ENCODE measurements at regions not wholly inside any gene's neighbourhood (a gene's known extent, or its start where the extent isn't known, plus 50 kb on each side); places are given as distances from the start of the nearest gene placed in this dataset.
A peak's percentile ranks its signal among the peaks of the same experiment; 100 is the strongest.

DNA sequence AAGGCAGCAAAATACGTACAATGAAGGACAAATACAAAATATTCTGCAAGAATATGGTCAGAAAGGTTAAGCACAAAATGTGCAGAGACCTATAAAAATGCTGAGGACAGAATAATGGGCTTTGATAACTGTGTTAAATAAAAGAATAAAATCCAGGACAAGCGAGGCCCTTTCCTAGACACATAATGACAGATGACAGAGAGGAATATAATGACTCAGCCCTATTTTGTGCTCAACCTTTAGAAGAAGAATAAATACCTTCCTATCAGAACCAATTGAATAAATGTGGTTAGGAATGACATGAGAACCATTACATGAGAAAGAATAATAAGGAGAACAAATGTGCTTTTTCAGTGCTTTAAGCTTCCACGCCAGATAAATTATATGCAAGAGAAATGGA, 178.0 kb downstream of the TEX13C start:
- no peaks in the 10 kb centered on the region for H3K36me3 ChIP-seq (ENCODE audit: control insufficient read depth, insufficient read depth, low read length)
- 83% methylated on average over 1 of the region's 3 CpGs for WGBS (ENCODE audit: insufficient coverage)
- no peak for DNase-seq
- H3K4me1 ChIP-seq (ENCODE audit: control insufficient read depth, insufficient read depth, low read length), result no peaks in the 10 kb centered on the region
- no peak overlapping the region for H3K4me3 ChIP-seq (ENCODE audit: low read length)
- H3K9me3 ChIP-seq (replicated peaks; ENCODE audit: control insufficient read depth, low read depth, low read length), result no peaks in the 10 kb centered on the region
- no peak overlapping the region for H3K27ac ChIP-seq (ENCODE audit: low read length)
- H3K27me3 ChIP-seq (ENCODE audit: control insufficient read depth, insufficient read depth, low read length), result no peaks in the 10 kb centered on the region

DNA sequence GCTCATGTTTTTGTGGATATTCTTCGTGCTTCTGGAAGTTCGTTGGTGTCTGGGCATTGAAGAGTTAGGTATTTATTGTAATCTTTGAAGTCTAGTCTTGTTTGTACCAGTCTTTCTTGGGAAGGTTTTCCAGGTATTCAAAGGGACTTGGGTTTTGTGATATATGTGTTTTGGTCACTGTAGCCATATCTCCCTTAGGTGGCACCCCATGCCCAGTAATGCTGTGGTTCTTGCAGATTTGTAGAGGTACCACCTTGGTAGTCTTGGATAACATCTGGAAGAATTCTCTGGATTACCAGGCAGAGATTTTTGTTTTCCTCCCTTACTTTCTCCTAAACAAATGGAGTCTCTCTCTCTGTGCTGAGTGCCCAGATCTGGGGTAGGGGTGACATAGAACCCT, 184.1 kb downstream of the TEX13C start:
- Histone ChIP-seq H3K4me1 (ENCODE audit: control insufficient read depth, insufficient read depth, low read length) (no peaks in the 10 kb centered on the region), H3K27me3 (ENCODE audit: control insufficient read depth, insufficient read depth, low read length) (no peaks in the 10 kb centered on the region), H3K36me3 (ENCODE audit: control insufficient read depth, insufficient read depth, low read length) (no peaks in the 10 kb centered on the region), H3K27ac (ENCODE audit: low read length) (no peak overlapping the region), H3K9me3 (replicated peaks; ENCODE audit: control insufficient read depth, low read depth, low read length) (peaks cover 13% of the 10 kb centered on the region), H3K4me3 (ENCODE audit: low read length) (no peak overlapping the region)
- WGBS (ENCODE audit: insufficient coverage), result 60% methylated on average over 1 of the region's 2 CpGs
- DNase-seq, result no peak

DNA sequence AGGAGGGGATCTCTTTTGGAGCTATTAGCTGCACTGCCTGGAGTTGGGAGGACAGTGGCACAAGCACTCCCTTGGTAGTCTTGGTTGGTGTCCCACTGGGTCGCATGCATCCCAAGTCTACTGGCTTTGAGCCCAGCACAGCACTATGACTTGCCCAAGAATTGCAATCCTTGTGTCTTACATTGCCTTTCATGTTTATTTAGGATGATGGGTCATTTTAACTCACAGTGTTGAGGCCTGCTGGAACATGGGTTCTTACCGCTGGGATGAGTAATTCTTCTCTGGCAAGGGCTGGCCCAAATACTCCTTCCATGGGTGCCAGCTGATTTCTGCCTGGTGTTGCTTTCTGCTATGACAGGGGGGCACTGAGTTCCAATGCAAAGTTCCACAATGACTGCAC, 185.5 kb downstream of the TEX13C start:
- no CpG with 5 or more reads among the region's 2 CpGs for WGBS (ENCODE audit: insufficient coverage)
- Histone ChIP-seq H3K36me3 (ENCODE audit: control insufficient read depth, insufficient read depth, low read length) (no peaks in the 10 kb centered on the region), H3K9me3 (replicated peaks; ENCODE audit: control insufficient read depth, low read depth, low read length) (peaks cover 13% of the 10 kb centered on the region), H3K4me3 (ENCODE audit: low read length) (no peak overlapping the region), H3K27me3 (ENCODE audit: control insufficient read depth, insufficient read depth, low read length) (no peaks in the 10 kb centered on the region), H3K27ac (ENCODE audit: low read length) (no peak overlapping the region), H3K4me1 (ENCODE audit: control insufficient read depth, insufficient read depth, low read length) (no peaks in the 10 kb centered on the region)
- no peak for DNase-seq

DNA sequence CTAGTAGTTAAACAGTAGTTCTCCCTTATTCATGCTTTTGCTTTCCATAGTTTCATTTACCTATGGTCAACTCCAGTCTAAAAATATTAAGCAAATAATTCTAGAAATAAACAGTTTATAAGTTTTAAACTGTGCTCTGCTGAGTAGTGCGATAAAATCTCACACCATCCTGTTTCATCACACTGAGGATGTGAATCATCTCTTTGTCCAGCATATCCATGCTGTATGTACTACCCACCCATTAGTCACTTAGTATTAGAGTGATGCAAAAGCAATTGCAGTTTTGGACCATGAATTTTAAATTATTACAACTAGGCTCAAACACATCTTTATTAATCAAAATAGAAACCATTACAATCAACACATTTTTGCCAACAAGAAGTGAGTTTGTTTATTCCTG, 187.4 kb downstream of the TEX13C start:
- WGBS (ENCODE audit: insufficient coverage), result no CpG with 5 or more reads among the region's 1 CpG
- no peak for DNase-seq
- no peak overlapping the region for H3K4me3 ChIP-seq (ENCODE audit: low read length)

DNA sequence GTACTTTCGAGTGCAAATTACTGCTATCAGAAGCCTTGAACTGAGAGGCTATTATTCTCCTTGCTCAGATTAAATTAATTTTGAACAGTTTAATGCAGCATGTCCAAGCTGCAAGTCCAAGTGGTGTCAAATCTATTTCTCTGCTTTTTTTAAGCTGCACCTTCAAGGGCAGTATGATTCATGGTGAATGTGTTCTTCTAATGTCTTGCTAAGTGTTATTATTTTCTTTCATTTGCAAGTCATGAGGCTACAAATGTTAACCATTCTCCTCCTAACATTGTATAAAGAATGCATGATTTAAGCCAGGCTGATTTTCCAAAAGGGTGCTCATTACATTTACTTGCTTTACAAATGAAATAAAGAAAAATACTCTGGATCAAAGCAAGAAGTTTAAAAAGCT, 200.4 kb downstream of the TEX13C start:
- Histone ChIP-seq H3K27ac (ENCODE audit: low read length) (no peak overlapping the region), H3K4me3 (ENCODE audit: low read length) (no peak overlapping the region), H3K36me3 (ENCODE audit: control insufficient read depth, insufficient read depth, low read length) (no peaks in the 10 kb centered on the region), H3K9me3 (replicated peaks; ENCODE audit: control insufficient read depth, low read depth, low read length) (no peaks in the 10 kb centered on the region), H3K27me3 (ENCODE audit: control insufficient read depth, insufficient read depth, low read length) (no peaks in the 10 kb centered on the region), H3K4me1 (ENCODE audit: control insufficient read depth, insufficient read depth, low read length) (no peaks in the 10 kb centered on the region)
- DNase-seq, result no peak
- no CpG with 5 or more reads among the region's 1 CpG for WGBS (ENCODE audit: insufficient coverage)

More for the DNA sequence above, 187.4 kb downstream of the TEX13C start:
- no peak overlapping the region for H3K27ac ChIP-seq (ENCODE audit: low read length)
- no peaks in the 10 kb centered on the region for H3K36me3 ChIP-seq (ENCODE audit: control insufficient read depth, insufficient read depth, low read length)
- no peaks in the 10 kb centered on the region for H3K27me3 ChIP-seq (ENCODE audit: control insufficient read depth, insufficient read depth, low read length)
- H3K9me3 ChIP-seq (replicated peaks; ENCODE audit: control insufficient read depth, low read depth, low read length), result peaks cover 13% of the 10 kb centered on the region
- no peaks in the 10 kb centered on the region for H3K4me1 ChIP-seq (ENCODE audit: control insufficient read depth, insufficient read depth, low read length)

DNA sequence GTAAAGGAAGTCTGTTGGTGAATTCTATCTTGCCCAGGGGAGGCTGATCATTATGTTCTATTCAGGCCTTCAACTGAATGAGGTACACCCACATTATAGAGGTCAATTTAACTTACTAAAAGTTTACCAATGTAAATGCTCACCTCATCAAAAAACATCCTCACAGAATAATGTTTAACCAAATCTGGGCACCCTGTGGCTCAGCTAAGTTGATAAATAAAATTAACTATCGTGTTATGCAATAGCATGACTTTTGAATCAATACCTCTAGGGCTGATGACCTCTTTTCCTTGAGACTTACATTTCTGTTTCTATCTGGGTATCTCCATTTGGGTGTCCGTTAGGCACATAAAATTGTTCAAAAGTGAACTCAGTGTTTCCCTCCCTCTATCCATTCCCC, 203.1 kb downstream of the TEX13C start:
- WGBS (ENCODE audit: insufficient coverage), result 68% methylated on average over 2 of the region's 2 CpGs
- Histone ChIP-seq H3K4me1 (ENCODE audit: control insufficient read depth, insufficient read depth, low read length) (no peaks in the 10 kb centered on the region), H3K9me3 (replicated peaks; ENCODE audit: control insufficient read depth, low read depth, low read length) (no peaks in the 10 kb centered on the region), H3K4me3 (ENCODE audit: low read length) (no peak overlapping the region), H3K27me3 (ENCODE audit: control insufficient read depth, insufficient read depth, low read length) (no peaks in the 10 kb centered on the region), H3K36me3 (ENCODE audit: control insufficient read depth, insufficient read depth, low read length) (no peaks in the 10 kb centered on the region), H3K27ac (ENCODE audit: low read length) (no peak overlapping the region)
- DNase-seq, result no peak

DNA sequence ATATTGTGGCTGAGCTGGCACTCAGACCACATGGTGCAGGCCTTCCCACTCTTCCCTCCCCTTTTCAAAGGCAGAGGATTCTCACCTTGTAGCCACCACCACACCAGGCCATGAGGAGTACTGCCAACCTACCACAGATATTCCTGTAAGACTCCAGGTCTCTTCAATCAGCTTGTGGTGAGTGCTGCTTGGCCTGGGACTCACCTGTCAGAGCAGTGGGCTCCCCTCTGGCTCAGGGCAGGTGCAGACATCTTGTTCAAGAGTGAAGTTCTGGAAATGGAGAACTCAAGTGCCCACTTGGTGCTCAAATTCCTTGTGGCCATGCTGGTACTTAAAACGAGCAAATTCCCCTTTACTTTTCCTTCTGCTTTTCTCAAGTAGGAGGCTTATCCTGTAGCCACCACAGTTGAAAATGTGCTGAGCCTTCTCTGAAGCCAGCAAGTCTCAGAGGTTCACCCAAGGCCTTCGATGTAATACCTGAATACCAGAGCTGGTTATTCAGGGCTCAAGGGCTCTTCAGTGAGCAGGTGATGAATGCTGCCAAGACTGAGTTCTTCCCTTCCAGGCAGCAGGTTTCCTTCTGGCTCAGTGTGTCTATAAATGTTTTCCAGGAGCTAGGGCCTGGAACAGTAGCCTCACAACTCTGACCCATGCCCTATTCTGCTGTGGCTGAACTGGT, 212.9 kb downstream of the TEX13C start:
- no peak overlapping the region for H3K4me3 ChIP-seq (ENCODE audit: low read length)
- no peak overlapping the region for H3K27ac ChIP-seq (ENCODE audit: low read length)
- peaks cover 4% of the 10 kb centered on the region for H3K9me3 ChIP-seq (replicated peaks; ENCODE audit: control insufficient read depth, low read depth, low read length)
- 67% methylated on average over 2 of the region's 2 CpGs for WGBS (ENCODE audit: insufficient coverage)
- no peaks in the 10 kb centered on the region for H3K27me3 ChIP-seq (ENCODE audit: control insufficient read depth, insufficient read depth, low read length)
- H3K36me3 ChIP-seq (ENCODE audit: control insufficient read depth, insufficient read depth, low read length), result no peaks in the 10 kb centered on the region
- no peaks in the 10 kb centered on the region for H3K4me1 ChIP-seq (ENCODE audit: control insufficient read depth, insufficient read depth, low read length)
- DNase-seq, result no peak

DNA sequence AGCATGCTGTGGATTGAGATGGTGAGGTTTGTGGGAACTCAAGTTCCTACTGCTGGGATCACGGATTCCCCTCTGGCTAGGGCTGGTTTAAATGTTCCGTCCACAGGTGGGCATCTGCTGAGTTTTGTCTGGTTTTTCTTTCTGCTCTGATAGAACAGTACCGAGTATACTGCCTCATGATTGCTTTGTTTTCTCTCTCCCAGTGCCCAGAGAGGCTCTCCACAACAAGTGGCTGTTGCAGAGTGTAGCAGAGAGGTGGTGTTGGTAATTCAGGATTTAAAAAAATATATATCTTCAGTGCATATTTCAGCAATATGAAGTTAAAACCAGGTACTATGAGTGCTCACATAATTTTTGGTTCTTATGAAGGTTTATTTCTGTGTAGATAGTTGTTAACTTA, 213.7 kb downstream of the TEX13C start:
- H3K4me3 ChIP-seq (ENCODE audit: low read length), result no peak overlapping the region
- peaks cover 4% of the 10 kb centered on the region for H3K9me3 ChIP-seq (replicated peaks; ENCODE audit: control insufficient read depth, low read depth, low read length)
- no peak for DNase-seq
- no peaks in the 10 kb centered on the region for H3K4me1 ChIP-seq (ENCODE audit: control insufficient read depth, insufficient read depth, low read length)
- no peak overlapping the region for H3K27ac ChIP-seq (ENCODE audit: low read length)
- WGBS (ENCODE audit: insufficient coverage), result 64% methylated on average over 2 of the region's 3 CpGs
- H3K36me3 ChIP-seq (ENCODE audit: control insufficient read depth, insufficient read depth, low read length), result no peaks in the 10 kb centered on the region
- no peaks in the 10 kb centered on the region for H3K27me3 ChIP-seq (ENCODE audit: control insufficient read depth, insufficient read depth, low read length)

DNA sequence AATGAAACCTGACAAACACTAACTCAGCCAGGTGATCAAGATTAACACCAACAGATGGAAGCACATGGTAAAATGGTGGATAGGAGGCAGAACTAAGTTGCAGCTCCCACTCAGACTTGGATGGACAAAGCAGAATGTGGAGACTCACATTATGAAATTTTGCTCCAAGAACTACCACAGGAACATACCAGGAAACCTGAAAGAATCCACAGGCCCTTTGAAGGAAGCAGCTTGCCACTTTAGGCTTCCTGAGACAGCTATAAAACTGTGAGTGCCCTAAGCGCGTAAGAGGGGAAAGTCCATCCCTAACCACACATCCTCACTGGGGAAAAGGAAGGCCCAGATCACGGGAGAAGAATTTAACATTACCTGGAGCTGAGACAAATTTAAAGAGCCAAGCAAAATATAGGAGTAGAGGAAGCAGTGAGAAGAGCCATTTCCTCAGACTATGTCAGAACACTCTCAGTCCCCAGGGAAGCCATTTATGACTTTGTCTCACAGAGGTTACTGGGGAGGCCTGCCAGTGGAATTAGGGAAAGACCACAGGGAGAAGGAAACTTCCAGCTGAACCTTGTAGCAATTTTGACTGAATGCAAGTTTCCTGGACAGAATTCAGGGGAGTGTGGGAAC, 224.5 kb downstream of the TEX13C start:
- no CpG with 5 or more reads among the region's 3 CpGs for WGBS (ENCODE audit: insufficient coverage)
- no peaks in the 10 kb centered on the region for H3K27me3 ChIP-seq (ENCODE audit: control insufficient read depth, insufficient read depth, low read length)
- H3K4me3 ChIP-seq (ENCODE audit: low read length), result no peak overlapping the region
- peaks cover 5% of the 10 kb centered on the region for H3K9me3 ChIP-seq (replicated peaks; ENCODE audit: control insufficient read depth, low read depth, low read length)
- no peaks in the 10 kb centered on the region for H3K4me1 ChIP-seq (ENCODE audit: control insufficient read depth, insufficient read depth, low read length)
- H3K27ac ChIP-seq (ENCODE audit: low read length), result no peak overlapping the region
- no peaks in the 10 kb centered on the region for H3K36me3 ChIP-seq (ENCODE audit: control insufficient read depth, insufficient read depth, low read length)
- DNase-seq, result peak; percentile 58

DNA sequence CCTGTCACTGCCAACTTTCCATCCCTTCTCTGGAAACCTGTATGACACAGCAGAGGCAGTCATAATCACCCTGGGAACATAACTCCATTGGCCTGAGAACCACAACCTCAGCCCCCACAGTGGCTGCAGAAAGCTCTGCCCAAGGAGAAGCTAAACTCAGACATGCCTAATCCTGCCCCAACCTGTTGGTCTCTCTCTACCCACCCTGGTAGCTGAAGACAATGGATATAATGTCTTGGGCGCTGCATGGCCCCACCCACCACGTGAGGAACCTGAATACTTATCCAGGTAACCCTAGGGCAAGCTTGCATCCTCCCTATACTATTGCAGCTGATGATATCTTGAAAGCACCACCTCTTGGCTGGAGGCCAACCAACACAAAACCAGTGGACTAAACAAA, 225.2 kb downstream of the TEX13C start:
- Histone ChIP-seq H3K27ac (ENCODE audit: low read length) (no peak overlapping the region), H3K27me3 (ENCODE audit: control insufficient read depth, insufficient read depth, low read length) (no peaks in the 10 kb centered on the region), H3K4me3 (ENCODE audit: low read length) (no peak overlapping the region), H3K4me1 (ENCODE audit: control insufficient read depth, insufficient read depth, low read length) (no peaks in the 10 kb centered on the region), H3K9me3 (replicated peaks; ENCODE audit: control insufficient read depth, low read depth, low read length) (peaks cover 5% of the 10 kb centered on the region), H3K36me3 (ENCODE audit: control insufficient read depth, insufficient read depth, low read length) (no peaks in the 10 kb centered on the region)
- DNase-seq, result no peak
- 20% methylated on average over 1 of the region's 2 CpGs for WGBS (ENCODE audit: insufficient coverage)

All from muscle of leg (tissue), 3 donors.